GM12878 (cell line): ENCODE measurements at regions not wholly inside any gene's neighbourhood (a gene's known extent, or its start where the extent isn't known, plus 50 kb on each side); places are given as distances from the start of the nearest gene placed in this dataset.

Source experiments
- ATF7 ChIP-seq: fragments of 450-650 bp; IDR thresholded peaks from 2 replicates; pipeline ENCODE4 v1.6.1; 2016; ENCODE audit warnings: low read depth, mild to moderate bottlenecking
- FOXK2 ChIP-seq: fragments of 450-650 bp; IDR thresholded peaks from 2 replicates; pipeline ENCODE4 v1.6.1; 2017; ENCODE audit warnings: mild to moderate bottlenecking, moderate library complexity
- TCF3 ChIP-seq: IDR thresholded peaks from 2 replicates; pipeline ENCODE4 v1.6.1; 2012; ENCODE audit warnings: low read depth, mild to moderate bottlenecking, low read length, borderline replicate concordance; ENCODE audit not compliant: insufficient read depth
- ZNF217 ChIP-seq: fragments of 450-650 bp; IDR thresholded peaks from 2 replicates; pipeline ENCODE4 v1.6.1; 2017; ENCODE audit warnings: antibody characterized with exemption, mild to moderate bottlenecking

- no peak for TF ChIP-seq ATF7
- no peak for TF ChIP-seq TCF3
- no peak for TF ChIP-seq ZNF217
- TF ChIP-seq FOXK2 = no peak
These were observed 221.7 kb upstream of the GPC6 start for GRCh38 chr13:93004919-93005318.
